WTC11 (cell line): ENCODE measurements at regions not wholly inside any gene's neighbourhood (a gene's known extent, or its start where the extent isn't known, plus 50 kb on each side); places are given as distances from the start of the nearest gene placed in this dataset.
"Not testable (repeated sequence)": the region's sequence is repeated elsewhere in the genome, so short reads cannot be mapped to it uniquely, and the experiment has no call there.

ENCODE experiments used
- ATAC-seq: fragments of 200-7000 bp; cut with Tn5 transposase; 2 replicates; pipeline ENCODE4 v1.10.0; 2021; ENCODE audit warnings: mild to moderate bottlenecking, moderate library complexity
- CTCF ChIA-PET: fragments of 300-600 bp; sonication (Branson Sonifier 250); formaldehyde crosslinking; loops from one replicate; lab custom pipeline; 2021; ENCODE audit warnings: antibody characterized with exemption; lab: Charles Lee
- POLR2A ChIA-PET: fragments of 350-600 bp; sonication (Branson Sonifier 250); formaldehyde crosslinking; loops from one replicate; lab custom pipeline; 2021; ENCODE audit warnings: antibody characterized with exemption; lab: Charles Lee
- DNase-seq: peaks from one replicate; pipeline ENCODE4 v3.0.0; 2021; ENCODE audit warnings: low spot score
- H3K27ac Mint-ChIP-seq: 2 replicates; pipeline ENCODE4 v1.8.0; 2021; ENCODE audit warnings: mixed read lengths
- H3K27me3 Mint-ChIP-seq: 2 replicates; pipeline ENCODE4 v1.8.0; 2021; ENCODE audit warnings: low read depth, mild to moderate bottlenecking, moderate library complexity, mixed read lengths
- H3K36me3 Mint-ChIP-seq: 2 replicates; pipeline ENCODE4 v1.8.0; 2021; ENCODE audit warnings: mixed read lengths
- H3K4me1 Mint-ChIP-seq: 2 replicates; pipeline ENCODE4 v1.8.0; 2022; ENCODE audit warnings: mixed read lengths
- H3K4me3 Mint-ChIP-seq: 2 replicates; pipeline ENCODE4 v1.8.0; 2021; ENCODE audit warnings: mild to moderate bottlenecking, moderate library complexity, mixed read lengths
- H3K9me3 Mint-ChIP-seq: 2 replicates; pipeline ENCODE4 v1.8.0; 2021; ENCODE audit warnings: mixed read lengths
- CBFB ChIP-seq: sonication (generic); formaldehyde crosslinking; IDR thresholded peaks from 2 replicates; pipeline ENCODE4 v1.8.1; 2022; ENCODE audit warnings: mild to moderate bottlenecking, low read depth, missing genetic modification reagents
- CREB1 ChIP-seq: sonication (generic); formaldehyde crosslinking; IDR thresholded peaks from 2 replicates; pipeline ENCODE4 v1.8.0; 2023; ENCODE audit warnings: mild to moderate bottlenecking, missing genetic modification reagents
- ETV6 ChIP-seq: sonication (generic); formaldehyde crosslinking; IDR thresholded peaks from 2 replicates; pipeline ENCODE4 v1.8.1; 2022; ENCODE audit warnings: mild to moderate bottlenecking, missing genetic modification reagents
- HMGA2 ChIP-seq: fragments of 250-450 bp; sonication (Bioruptor Pico); IDR thresholded peaks from 2 replicates; pipeline ENCODE4 v1.4.0; 2021; ENCODE audit warnings: mild to moderate bottlenecking, moderate library complexity
- HMGXB4 ChIP-seq: sonication (generic); formaldehyde crosslinking; IDR thresholded peaks from 2 replicates; pipeline ENCODE4 v1.8.1; 2023; ENCODE audit warnings: mild to moderate bottlenecking, moderate library complexity, missing genetic modification reagents
- KAT7 ChIP-seq: sonication (generic); formaldehyde crosslinking; IDR thresholded peaks from 2 replicates; pipeline ENCODE4 v1.8.1; 2023; ENCODE audit warnings: missing genetic modification reagents, mild to moderate bottlenecking, borderline replicate concordance
- MYBL2 ChIP-seq: sonication (generic); formaldehyde crosslinking; IDR thresholded peaks from 2 replicates; pipeline ENCODE4 v1.8.1; 2023; ENCODE audit warnings: mild to moderate bottlenecking, moderate library complexity, missing genetic modification reagents
- NFYB ChIP-seq: sonication (generic); formaldehyde crosslinking; conservative IDR thresholded peaks from 2 replicates; pipeline ENCODE4 v1.8.0; 2022; ENCODE audit warnings: low read depth, missing genetic modification reagents
- OVOL2 ChIP-seq: fragments of 250-450 bp; sonication (Bioruptor Pico); IDR thresholded peaks from 2 replicates; pipeline ENCODE4 v1.9.0; 2021; ENCODE audit warnings: mild to moderate bottlenecking, borderline replicate concordance
- PRDM15 ChIP-seq: sonication (generic); formaldehyde crosslinking; IDR thresholded peaks from 2 replicates; pipeline ENCODE4 v1.8.0; 2022; ENCODE audit warnings: missing genetic modification reagents
- PRRX2 ChIP-seq: fragments of 250-450 bp; sonication (Bioruptor Pico); IDR thresholded peaks from 2 replicates; pipeline ENCODE4 v1.8.0; 2021; ENCODE audit warnings: mild to moderate bottlenecking
- SOX15 ChIP-seq: fragments of 250-450 bp; sonication (Bioruptor Pico); IDR thresholded peaks from 2 replicates; pipeline ENCODE4 v1.9.0; 2021; ENCODE audit warnings: mild to moderate bottlenecking
- SP1 ChIP-seq: sonication (generic); formaldehyde crosslinking; conservative IDR thresholded peaks from 2 replicates; pipeline ENCODE4 v1.8.1; 2022; ENCODE audit warnings: missing genetic modification reagents
- TP53 ChIP-seq: sonication (generic); formaldehyde crosslinking; IDR thresholded peaks from 2 replicates; pipeline ENCODE4 v1.8.1; 2023; ENCODE audit warnings: mild to moderate bottlenecking, missing genetic modification reagents
- ZNF219 ChIP-seq: sonication (generic); formaldehyde crosslinking; IDR thresholded peaks from 2 replicates; pipeline ENCODE4 v1.8.0; 2023; ENCODE audit warnings: missing genetic modification reagents, mild to moderate bottlenecking, borderline replicate concordance
- ZNF232 ChIP-seq: sonication (generic); formaldehyde crosslinking; IDR thresholded peaks from 2 replicates; pipeline ENCODE4 v1.8.0; 2022; ENCODE audit warnings: mild to moderate bottlenecking, missing genetic modification reagents
- ZNF317 ChIP-seq: sonication (generic); formaldehyde crosslinking; IDR thresholded peaks from 2 replicates; pipeline ENCODE4 v1.8.1; 2023; ENCODE audit warnings: low read depth, mild to moderate bottlenecking, moderate library complexity, missing genetic modification reagents, borderline replicate concordance
- ZNF425 ChIP-seq: fragments of 250-450 bp; sonication (Bioruptor Pico); conservative IDR thresholded peaks from 2 replicates; pipeline ENCODE4 v1.9.0; 2021; ENCODE audit warnings: mild to moderate bottlenecking
- TF ChIP-seq, protein P1 (sequence below): sonication (generic); formaldehyde crosslinking; IDR thresholded peaks from 2 replicates; pipeline ENCODE4 v1.8.0; 2022; ENCODE audit warnings: mild to moderate bottlenecking, missing genetic modification reagents
- TF ChIP-seq, protein P2 (sequence below): sonication (generic); formaldehyde crosslinking; IDR thresholded peaks from 2 replicates; pipeline ENCODE4 v1.8.1; 2023; ENCODE audit warnings: mild to moderate bottlenecking, missing genetic modification reagents, moderate library complexity

DNA sequence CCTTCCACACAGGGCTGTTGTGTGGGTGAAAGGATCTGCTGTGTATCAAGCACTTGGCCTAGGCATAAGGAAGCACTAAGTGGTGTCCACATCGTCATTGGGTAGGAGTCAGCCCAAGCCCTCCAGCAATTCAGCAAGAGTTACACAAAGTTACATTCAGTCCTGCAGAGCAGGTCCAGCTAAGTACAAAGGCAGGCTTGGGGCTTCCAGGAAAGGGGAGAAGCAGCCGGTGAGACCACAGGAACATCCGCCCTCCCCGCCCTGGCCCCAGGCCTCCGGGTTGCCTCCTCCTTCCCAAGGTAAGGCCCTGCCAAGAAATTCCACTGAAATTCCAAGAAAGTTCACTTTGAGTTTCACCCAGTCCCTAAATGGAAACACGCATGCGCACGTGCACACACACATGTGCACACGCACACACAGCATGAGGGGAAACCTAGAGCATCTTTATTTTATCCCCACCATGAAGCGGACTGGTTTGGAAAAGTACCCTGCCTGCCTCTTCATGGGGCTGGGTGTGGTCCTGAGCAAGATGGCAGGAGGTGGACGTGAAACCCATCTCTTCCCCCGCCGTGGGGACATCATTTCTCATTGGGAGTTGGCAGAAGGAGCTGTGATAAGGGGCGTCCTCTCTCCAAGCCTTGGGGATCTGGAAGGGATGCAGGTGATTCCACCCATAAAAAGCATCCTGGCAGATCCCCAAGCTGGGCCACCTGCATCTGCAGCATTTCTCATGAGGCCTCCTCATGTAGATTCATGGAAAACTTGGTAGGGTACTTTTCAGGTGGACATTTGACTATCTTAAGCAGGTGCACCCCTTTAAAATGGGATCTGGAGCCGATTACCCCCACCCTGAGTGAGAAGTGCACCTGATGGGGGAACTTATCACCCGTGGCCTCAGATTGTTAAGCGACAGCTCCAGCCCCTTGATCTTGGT lies 69.1 kb upstream of the NANOS1 start (continued):
- TF ChIP-seq, protein P1, sequence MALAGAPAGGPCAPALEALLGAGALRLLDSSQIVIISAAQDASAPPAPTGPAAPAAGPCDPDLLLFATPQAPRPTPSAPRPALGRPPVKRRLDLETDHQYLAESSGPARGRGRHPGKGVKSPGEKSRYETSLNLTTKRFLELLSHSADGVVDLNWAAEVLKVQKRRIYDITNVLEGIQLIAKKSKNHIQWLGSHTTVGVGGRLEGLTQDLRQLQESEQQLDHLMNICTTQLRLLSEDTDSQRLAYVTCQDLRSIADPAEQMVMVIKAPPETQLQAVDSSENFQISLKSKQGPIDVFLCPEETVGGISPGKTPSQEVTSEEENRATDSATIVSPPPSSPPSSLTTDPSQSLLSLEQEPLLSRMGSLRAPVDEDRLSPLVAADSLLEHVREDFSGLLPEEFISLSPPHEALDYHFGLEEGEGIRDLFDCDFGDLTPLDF, result no peak
- no peak for TF ChIP-seq PRRX2 (CRISPR knock-in tag)
- TF ChIP-seq KAT7, result no peak
- no peak for TF ChIP-seq SOX15 (CRISPR knock-in tag)
- TF ChIP-seq ZNF219 (CRISPR knock-in tag), result no peak

DNA sequence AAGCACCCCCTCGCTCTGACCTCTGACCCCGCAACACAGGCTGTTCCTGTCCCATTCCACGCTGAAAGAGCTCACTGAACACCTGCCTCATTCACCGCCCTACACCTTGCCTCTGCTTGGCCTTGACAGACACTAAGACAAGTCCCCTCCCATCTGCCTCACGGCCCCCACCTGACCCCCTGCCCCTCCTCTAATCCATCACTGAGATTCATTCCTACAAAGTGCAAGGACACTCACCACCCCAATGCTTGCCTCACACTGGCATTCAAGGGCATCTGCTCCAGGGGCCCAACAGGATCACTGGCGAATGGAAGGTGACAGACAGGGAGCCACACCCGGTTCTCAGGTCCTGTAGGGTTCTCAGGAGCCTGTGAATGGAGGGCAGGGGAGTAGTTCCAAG lies 68.1 kb upstream of the NANOS1 start:
- Mint-ChIP-seq H3K4me1 (0 out of 2 replicates have a peak, but pooled peaks cover 4% of the 10 kb centered on the region), H3K36me3 (no peaks in the 10 kb centered on the region), H3K27me3 (no peaks in the 10 kb centered on the region), H3K27ac (no peak overlapping the region), H3K9me3 (peaks cover 4% of the 10 kb centered on the region; the same call in 1 of the 2 replicates), H3K4me3 (no peak overlapping the region)
- ChIA-PET CTCF (interaction anchor here (1.0 to 1.3 kb wide), 3 partner anchors 10 to 238 kb away, joined by 3 read pairs; no protein-coding TSS in a partner anchor), POLR2A (no interaction called here)
- no peak for DNase-seq
- TF ChIP-seq MYBL2 (CRISPR knock-in tag) (no peak), HMGXB4 (CRISPR knock-in tag) (no peak), HMGA2 (CRISPR knock-in tag) (no peak), SP1 (CRISPR knock-in tag) (no peak), ZNF232 (CRISPR knock-in tag) (no peak)
- ATAC-seq, result no peak

GRCh38 chr10:118962331-118962868 lies 67.1 kb upstream of the NANOS1 start:
- ATAC-seq, H3K27me3 Mint-ChIP-seq, H3K9me3 Mint-ChIP-seq, DNase-seq, H3K36me3 Mint-ChIP-seq, POLR2A ChIA-PET, H3K27ac Mint-ChIP-seq, H3K4me1 Mint-ChIP-seq, H3K4me3 Mint-ChIP-seq: not testable (repeated sequence)
- CTCF ChIA-PET, result interaction anchor here (1.1 kb wide), 1 partner anchor 10 kb away, joined by 3 read pairs; no protein-coding TSS in a partner anchor

GRCh38 chr10:118963341-118963740 lies 66.2 kb upstream of the NANOS1 start:
- Mint-ChIP-seq H3K4me1 (0 out of 2 replicates have a peak, but pooled peaks cover 4% of the 10 kb centered on the region), H3K4me3 (no peak overlapping the region), H3K36me3 (no peaks in the 10 kb centered on the region), H3K9me3 (peaks cover 4% of the 10 kb centered on the region; the same call in 1 of the 2 replicates), H3K27ac (no peak overlapping the region), H3K27me3 (no peaks in the 10 kb centered on the region)
- no peak for DNase-seq
- no peak for ATAC-seq
- CTCF ChIA-PET, result no interaction called here
- POLR2A ChIA-PET, result no interaction called here
- TF ChIP-seq ZNF425 (CRISPR knock-in tag) (no peak), OVOL2 (CRISPR knock-in tag) (no peak), MYBL2 (CRISPR knock-in tag) (no peak), HMGA2 (CRISPR knock-in tag) (no peak), ETV6 (CRISPR knock-in tag) (no peak), CBFB (CRISPR knock-in tag) (no peak), ZNF317 (no peak), PRDM15 (no peak), CREB1 (CRISPR knock-in tag) (no peak), TP53 (CRISPR knock-in tag) (no peak), NFYB (CRISPR knock-in tag) (no peak)
- TF ChIP-seq, protein P2, sequence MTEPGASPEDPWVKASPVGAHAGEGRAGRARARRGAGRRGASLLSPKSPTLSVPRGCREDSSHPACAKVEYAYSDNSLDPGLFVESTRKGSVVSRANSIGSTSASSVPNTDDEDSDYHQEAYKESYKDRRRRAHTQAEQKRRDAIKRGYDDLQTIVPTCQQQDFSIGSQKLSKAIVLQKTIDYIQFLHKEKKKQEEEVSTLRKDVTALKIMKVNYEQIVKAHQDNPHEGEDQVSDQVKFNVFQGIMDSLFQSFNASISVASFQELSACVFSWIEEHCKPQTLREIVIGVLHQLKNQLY (CRISPR knock-in tag), result no peak
